AG10803 (cell line): ENCODE measurements at regions not wholly inside any gene's neighbourhood (a gene's known extent, or its start where the extent isn't known, plus 50 kb on each side); places are given as distances from the start of the nearest gene placed in this dataset.
"Not testable (repeated sequence)": the region's sequence is repeated elsewhere in the genome, so short reads cannot be mapped to it uniquely, and the experiment has no call there.

Source experiments
- DNase-seq: peaks from one replicate; pipeline ENCODE4 v3.0.0; 2010; ENCODE audit warnings: low read depth
- H3K4me3 ChIP-seq: 2 replicates; pipeline ENCODE4 v1.5.1; 2011; ENCODE audit warnings: mild to moderate bottlenecking, low read length, control low read depth
- TF ChIP-seq, protein P1 (sequence below): conservative IDR thresholded peaks from 2 replicates; pipeline ENCODE4 v1.5.1; 2011; ENCODE audit warnings: mild to moderate bottlenecking, low read length, control low read depth, inconsistent platforms

GRCh38 chr21:27557356-27557755, 590.5 kb upstream of the ADAMTS5 start:
- TF ChIP-seq, protein P1, sequence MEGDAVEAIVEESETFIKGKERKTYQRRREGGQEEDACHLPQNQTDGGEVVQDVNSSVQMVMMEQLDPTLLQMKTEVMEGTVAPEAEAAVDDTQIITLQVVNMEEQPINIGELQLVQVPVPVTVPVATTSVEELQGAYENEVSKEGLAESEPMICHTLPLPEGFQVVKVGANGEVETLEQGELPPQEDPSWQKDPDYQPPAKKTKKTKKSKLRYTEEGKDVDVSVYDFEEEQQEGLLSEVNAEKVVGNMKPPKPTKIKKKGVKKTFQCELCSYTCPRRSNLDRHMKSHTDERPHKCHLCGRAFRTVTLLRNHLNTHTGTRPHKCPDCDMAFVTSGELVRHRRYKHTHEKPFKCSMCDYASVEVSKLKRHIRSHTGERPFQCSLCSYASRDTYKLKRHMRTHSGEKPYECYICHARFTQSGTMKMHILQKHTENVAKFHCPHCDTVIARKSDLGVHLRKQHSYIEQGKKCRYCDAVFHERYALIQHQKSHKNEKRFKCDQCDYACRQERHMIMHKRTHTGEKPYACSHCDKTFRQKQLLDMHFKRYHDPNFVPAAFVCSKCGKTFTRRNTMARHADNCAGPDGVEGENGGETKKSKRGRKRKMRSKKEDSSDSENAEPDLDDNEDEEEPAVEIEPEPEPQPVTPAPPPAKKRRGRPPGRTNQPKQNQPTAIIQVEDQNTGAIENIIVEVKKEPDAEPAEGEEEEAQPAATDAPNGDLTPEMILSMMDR = no peak
- no peak overlapping the region for H3K4me3 ChIP-seq
- no peak for DNase-seq

- TF ChIP-seq, protein P1 = no peak
- DNase-seq = peak; percentile 75
- no peak overlapping the region for H3K4me3 ChIP-seq
Measured at GRCh38 chr21:27555996-27556395, 589.1 kb upstream of the ADAMTS5 start.

- H3K4me3 ChIP-seq = no peak overlapping the region
- TF ChIP-seq, protein P1 = no peak
- DNase-seq = no peak
Measured at GRCh38 chr21:27550287-27550686, 583.4 kb upstream of the ADAMTS5 start.

DNA sequence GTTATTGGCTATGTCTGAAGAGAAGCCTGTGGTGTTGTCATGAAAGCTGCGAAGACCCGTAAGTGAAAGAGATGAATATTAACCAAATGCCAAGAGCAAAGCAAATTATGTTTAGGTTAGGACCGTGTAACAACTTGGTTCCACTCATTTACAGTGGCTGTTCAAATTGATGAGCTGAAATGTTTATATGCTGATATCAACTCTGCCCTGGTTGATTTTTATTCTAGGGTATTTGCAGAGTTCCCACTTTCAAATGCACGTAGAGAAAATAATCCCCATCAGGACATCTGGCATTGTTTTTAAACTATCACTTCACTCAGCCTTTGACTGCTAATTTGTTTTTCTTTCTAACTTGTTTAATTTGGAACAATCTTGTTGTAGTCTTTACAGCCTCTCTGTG, 581.6 kb upstream of the ADAMTS5 start:
- H3K4me3 ChIP-seq = no peak overlapping the region
- DNase-seq = no peak
- TF ChIP-seq, protein P1 = no peak

DNA sequence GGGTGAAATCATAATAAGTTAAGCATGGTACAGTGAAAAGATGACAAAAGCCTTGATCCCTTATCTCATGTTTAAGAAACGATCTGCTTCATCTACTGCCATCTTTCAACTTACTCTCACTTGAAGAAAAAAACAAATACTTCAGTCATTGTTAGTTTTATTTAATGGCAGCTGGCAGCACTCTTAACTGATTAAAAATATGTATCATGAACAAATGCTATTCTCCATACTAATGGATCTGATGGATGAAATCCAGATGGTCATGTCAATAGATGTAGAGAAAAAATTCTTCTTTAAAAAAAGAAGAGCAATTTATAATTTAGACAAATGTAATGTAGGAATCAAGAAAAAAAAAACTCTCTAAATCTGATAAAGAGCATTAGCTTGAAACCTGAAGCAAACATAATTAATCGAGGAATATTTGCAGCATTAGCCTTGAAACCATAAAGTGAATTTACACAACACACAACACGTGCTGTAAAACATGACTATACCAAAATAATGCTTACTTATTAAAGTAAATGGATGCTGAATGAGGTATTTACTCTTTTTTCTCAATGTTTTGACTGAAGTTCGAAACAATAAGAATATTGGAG, 579.0 kb upstream of the ADAMTS5 start:
- no peak for DNase-seq
- no peak overlapping the region for H3K4me3 ChIP-seq
- TF ChIP-seq, protein P1 = no peak

- not testable (repeated sequence) for DNase-seq, H3K4me3 ChIP-seq
Measured at GRCh38 chr21:27542126-27542525, 575.2 kb upstream of the ADAMTS5 start.

- no peak for DNase-seq
- no peak overlapping the region for H3K4me3 ChIP-seq
- TF ChIP-seq, protein P1 = no peak
Measured at GRCh38 chr21:27536319-27536718, 569.4 kb upstream of the ADAMTS5 start.

DNA sequence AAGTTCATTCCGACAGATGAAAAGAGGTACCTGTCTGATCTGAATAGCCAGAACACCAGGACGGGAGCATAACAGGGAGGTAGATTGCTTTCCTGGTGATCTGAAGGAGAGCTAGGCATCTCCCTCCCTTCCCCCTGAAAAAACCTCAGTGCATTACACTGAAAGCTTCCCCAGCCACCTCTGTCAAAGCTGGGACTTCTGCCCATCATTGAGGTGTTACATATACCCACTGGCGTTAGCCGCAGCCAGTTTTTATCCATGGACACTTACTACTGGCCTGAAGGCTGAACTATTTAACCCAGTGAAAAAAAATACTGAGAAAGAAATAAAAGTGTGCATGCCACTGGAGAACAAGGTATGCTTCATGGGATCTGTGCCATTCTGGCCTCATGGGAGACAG, 568.3 kb upstream of the ADAMTS5 start:
- TF ChIP-seq, protein P1 = no peak
- no peak for DNase-seq
- H3K4me3 ChIP-seq = no peak overlapping the region
